IPS-20b (cell line): ENCODE measurements at regions not wholly inside any gene's neighbourhood (a gene's known extent, or its start where the extent isn't known, plus 50 kb on each side); places are given as distances from the start of the nearest gene placed in this dataset.
"Not testable (repeated sequence)": the region's sequence is repeated elsewhere in the genome, so short reads cannot be mapped to it uniquely, and the experiment has no call there.

ENCODE experiments used
- H3K27ac ChIP-seq: one replicate; pipeline ENCODE4 v1.5.1; 2013; ENCODE audit warnings: low read length
- H3K27me3 ChIP-seq: 2 replicates; pipeline ENCODE4 v1.6.1; 2013; ENCODE audit warnings: mild to moderate bottlenecking, low read length, inconsistent platforms; ENCODE audit not compliant: insufficient read depth
- H3K36me3 ChIP-seq: 2 replicates; pipeline ENCODE4 v1.6.1; 2013; ENCODE audit warnings: low read depth, mild to moderate bottlenecking, inconsistent platforms, low read length, moderate library complexity; ENCODE audit not compliant: insufficient read depth
- H3K4me1 ChIP-seq: 2 replicates; pipeline ENCODE4 v1.6.1; 2013; ENCODE audit warnings: mild to moderate bottlenecking, control low read depth, inconsistent platforms, low read length, moderate library complexity; ENCODE audit not compliant: insufficient read depth
- H3K4me3 ChIP-seq: 2 replicates; pipeline ENCODE4 v1.5.1; 2013; ENCODE audit warnings: mild to moderate bottlenecking, low read length, inconsistent platforms
- H3K9ac ChIP-seq: 2 replicates; pipeline ENCODE4 v1.6.1; 2013; ENCODE audit warnings: low read depth, mild to moderate bottlenecking, inconsistent platforms, low read length, moderate library complexity
- H3K9me3 ChIP-seq: 2 replicates; pipeline ENCODE4 v1.6.1; 2013; ENCODE audit warnings: mild to moderate bottlenecking, low read depth, low read length, inconsistent platforms; ENCODE audit not compliant: insufficient read depth

DNA sequence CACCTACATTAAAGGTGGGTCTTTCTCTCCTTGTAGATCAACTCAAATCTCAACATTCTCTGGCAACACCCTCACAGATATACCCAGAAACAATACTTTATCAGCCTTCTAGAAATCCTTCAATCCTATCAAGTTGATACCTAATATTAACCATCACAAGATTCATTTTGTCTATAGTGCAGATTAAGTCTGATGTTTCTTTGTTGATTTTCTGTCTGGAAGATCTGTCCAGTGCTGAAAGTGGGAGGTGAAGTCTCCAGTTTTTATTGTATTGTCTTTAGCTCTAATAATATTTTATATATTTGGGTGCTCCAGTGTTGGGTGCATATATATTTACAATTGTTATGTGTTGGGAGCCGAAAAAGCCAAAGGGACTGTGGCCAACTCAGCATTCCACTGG lies 493.9 kb upstream of the ADGRB3 start:
- Histone ChIP-seq H3K36me3 (no peaks in the 10 kb centered on the region), H3K27me3 (no peaks in the 10 kb centered on the region), H3K9me3 (peaks cover 9% of the 10 kb centered on the region), H3K27ac (no peak overlapping the region), H3K4me3 (no peak overlapping the region), H3K4me1 (peaks cover 11% of the 10 kb centered on the region; the same call in 1 of the 2 replicates), H3K9ac (no peak overlapping the region)

DNA sequence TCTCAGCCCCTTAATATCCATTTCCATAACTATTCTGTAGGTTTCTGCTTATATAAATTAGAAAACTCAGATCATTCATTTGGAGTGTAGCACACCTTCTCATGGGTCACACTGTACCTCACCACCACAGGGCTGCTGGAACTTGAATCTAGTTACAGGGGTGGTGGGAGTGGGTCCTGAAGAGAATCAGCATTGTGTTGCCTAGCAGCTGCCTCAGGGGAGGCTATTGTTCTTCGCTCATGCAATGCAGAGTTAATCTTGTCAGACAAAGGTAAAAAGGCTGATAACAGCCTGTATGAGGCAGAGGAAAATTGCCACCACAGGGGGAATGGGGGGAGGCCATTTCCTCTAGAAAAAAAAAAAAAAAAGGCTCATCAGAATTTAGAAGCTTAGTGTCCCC lies 496.0 kb upstream of the ADGRB3 start:
- H3K27ac ChIP-seq, result no peak overlapping the region
- no peaks in the 10 kb centered on the region for H3K36me3 ChIP-seq
- H3K9me3 ChIP-seq, result peaks cover 9% of the 10 kb centered on the region
- peaks cover 11% of the 10 kb centered on the region; the same call in 1 of the 2 replicates for H3K4me1 ChIP-seq
- no peaks in the 10 kb centered on the region for H3K27me3 ChIP-seq
- H3K4me3 ChIP-seq, result no peak overlapping the region
- H3K9ac ChIP-seq, result no peak overlapping the region

DNA sequence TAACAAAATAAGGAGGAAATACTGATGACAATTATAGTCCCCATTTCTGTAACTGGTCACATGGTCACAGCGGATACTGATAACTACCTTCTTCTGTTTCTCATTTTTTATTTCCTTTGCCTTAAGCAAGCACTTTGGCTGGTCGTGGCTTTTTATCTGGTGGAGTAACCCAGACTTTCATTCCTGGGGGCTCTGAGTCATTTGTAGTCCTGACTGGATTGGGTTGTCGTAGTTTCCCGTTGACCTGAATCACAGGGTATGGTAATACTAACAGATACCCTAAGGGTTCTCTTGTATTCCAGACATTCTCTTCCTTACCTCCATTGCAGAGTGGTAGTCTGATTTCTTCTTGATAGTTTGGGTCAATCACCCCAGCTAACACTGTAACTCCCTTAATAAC lies 500.3 kb upstream of the ADGRB3 start:
- Histone ChIP-seq H3K9ac (no peak overlapping the region), H3K9me3 (no peaks in the 10 kb centered on the region), H3K4me1 (peaks cover 9% of the 10 kb centered on the region; the same call in 1 of the 2 replicates), H3K27ac (no peak overlapping the region), H3K27me3 (no peaks in the 10 kb centered on the region), H3K36me3 (no peaks in the 10 kb centered on the region), H3K4me3 (no peak overlapping the region)

DNA sequence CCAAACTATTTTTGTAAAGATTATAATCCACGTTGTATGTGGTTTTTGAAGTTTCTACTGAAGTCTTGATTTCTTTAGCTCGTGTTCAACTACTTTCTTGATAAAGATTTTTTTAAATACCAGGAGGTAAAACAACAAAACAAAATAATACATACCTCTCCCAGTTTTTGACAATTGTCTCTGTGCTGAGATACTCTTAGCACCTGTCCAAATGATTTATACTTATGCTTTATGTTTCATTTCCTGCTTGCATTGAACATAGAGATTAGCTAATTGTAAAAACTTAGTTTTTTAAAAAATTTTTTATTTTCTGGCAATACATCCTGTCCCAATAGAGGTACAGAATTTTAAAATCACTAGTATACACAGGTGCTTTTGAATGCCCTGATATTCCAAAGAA lies 506.9 kb upstream of the ADGRB3 start:
- Histone ChIP-seq H3K27me3 (no peaks in the 10 kb centered on the region), H3K4me3 (no peak overlapping the region), H3K9ac (no peak overlapping the region), H3K27ac (no peak overlapping the region), H3K36me3 (no peaks in the 10 kb centered on the region), H3K4me1 (no peaks in the 10 kb centered on the region), H3K9me3 (peaks cover 4% of the 10 kb centered on the region; the same call in 1 of the 2 replicates)

DNA sequence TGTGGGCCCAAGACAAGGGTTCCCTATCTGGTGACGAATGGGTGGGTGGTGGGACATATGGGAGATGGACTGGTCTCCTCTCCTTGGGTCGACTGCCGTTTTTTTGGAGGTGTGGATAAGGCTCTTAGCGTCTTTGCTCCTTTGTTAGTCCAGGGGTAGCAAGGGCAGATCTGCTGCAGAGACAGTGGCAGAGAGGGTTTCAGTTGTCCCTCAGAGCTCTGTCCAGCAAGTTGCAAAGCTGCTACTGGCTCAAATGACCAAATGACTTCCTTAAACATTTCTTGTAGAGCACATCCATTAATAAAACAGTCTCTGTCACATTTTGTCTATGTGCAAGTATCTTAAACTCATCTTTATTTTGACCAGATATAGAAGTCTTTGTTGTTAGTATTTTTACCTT lies 508.0 kb upstream of the ADGRB3 start:
- Histone ChIP-seq H3K27me3 (no peaks in the 10 kb centered on the region), H3K4me3 (no peak overlapping the region), H3K9ac (no peak overlapping the region), H3K27ac (no peak overlapping the region), H3K4me1 (no peaks in the 10 kb centered on the region), H3K36me3 (no peaks in the 10 kb centered on the region), H3K9me3 (peaks cover 15% of the 10 kb centered on the region)

DNA sequence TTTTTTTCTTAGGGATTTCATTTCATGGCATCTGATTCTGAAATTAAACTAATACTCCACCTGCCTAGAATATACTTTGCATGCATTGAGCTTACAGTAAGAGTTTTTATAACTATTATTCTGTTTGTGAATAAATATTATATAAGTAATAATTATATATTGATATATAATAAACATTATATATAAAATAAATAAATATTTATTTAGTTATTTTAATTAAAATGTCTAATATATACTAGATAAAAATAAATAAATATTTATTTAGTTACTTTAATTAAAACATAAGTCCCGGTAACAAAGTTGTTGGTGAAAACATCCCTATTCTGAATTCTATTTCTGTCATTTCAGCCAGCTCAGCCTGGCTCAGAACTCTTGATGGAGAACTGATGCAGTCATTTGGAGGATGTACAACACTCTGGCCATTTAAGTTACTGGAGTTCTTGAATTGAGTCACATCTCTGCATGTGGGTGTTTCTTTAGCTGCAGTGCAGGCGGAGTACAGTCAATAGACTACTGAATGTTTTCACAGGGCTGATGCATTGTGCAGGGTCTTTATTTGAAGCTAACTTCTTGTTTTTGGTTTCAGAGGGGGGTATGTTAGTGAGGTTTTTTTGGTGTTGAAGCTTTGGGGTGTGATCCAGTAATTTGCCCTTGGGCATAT lies 508.9 kb upstream of the ADGRB3 start:
- H3K4me3 ChIP-seq, result no peak overlapping the region
- H3K9me3 ChIP-seq, result peaks cover 24% of the 10 kb centered on the region
- no peak overlapping the region for H3K27ac ChIP-seq
- H3K36me3 ChIP-seq, result no peaks in the 10 kb centered on the region
- no peaks in the 10 kb centered on the region for H3K27me3 ChIP-seq
- no peak overlapping the region for H3K9ac ChIP-seq
- H3K4me1 ChIP-seq, result no peaks in the 10 kb centered on the region

DNA sequence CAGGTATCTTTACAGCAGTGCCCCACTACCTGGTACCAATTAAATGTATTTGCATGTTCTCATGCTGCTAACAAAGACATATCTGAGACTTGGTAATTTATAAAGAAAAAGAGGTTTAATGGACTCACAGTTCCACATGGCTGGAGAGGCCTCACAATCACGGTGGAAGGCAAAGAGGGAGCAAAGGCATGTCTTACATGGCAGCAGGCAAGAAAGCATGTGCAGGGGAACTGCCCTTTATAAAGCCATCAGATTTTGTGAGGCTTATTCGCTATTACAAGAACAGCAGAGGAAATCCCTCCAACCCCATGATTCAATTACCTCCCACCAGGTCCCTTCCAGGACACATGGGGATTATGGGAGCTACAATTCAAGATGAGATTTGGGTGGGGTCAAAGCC lies 512.1 kb upstream of the ADGRB3 start:
- H3K4me1 ChIP-seq, H3K4me3 ChIP-seq, H3K27me3 ChIP-seq, H3K27ac ChIP-seq, H3K9ac ChIP-seq, H3K36me3 ChIP-seq: not testable (repeated sequence)
- peaks cover 28% of the 10 kb centered on the region for H3K9me3 ChIP-seq

DNA sequence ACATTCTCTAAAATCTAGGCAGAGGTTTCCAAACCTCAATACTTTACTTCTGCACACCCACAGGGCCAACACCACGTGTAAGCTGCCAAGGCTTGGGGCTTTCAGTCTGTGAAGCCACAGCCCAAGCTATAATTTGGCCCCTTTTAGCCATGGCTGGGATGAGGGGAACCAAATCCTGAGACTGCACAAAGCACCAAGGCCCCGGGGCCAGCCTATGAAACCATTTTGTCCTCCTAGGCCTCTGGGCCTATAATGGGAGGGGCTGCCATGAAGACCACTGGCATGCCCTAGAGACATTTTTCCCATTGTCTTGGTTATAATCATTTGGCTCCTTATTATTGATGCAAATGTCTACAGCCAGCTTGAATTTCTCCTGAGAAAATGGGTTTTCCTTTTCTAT lies 513.0 kb upstream of the ADGRB3 start:
- Histone ChIP-seq H3K4me3 (no peak overlapping the region), H3K4me1 (no peaks in the 10 kb centered on the region), H3K9ac (no peak overlapping the region), H3K27ac (no peak overlapping the region), H3K27me3 (no peaks in the 10 kb centered on the region), H3K9me3 (peaks cover 28% of the 10 kb centered on the region), H3K36me3 (no peaks in the 10 kb centered on the region)

DNA sequence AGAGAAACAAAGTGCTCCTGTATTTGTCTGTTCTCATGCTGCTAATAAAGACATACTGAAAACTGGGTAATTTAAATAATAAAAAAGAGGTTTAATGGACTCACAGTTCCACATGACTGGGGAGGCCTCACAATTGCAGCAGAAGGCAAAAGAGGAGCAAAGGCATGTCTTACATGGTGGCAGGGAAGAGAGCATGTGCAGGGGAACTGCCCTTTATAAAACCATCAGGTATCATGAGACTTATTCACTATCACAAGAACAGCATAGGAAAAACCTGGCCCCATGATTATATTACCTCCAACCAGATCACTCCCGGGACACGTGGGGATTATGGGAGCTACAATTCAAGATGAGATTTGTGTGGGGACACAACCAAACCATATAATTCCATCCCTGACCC lies 514.1 kb upstream of the ADGRB3 start:
- H3K36me3 ChIP-seq, H3K4me1 ChIP-seq, H3K27me3 ChIP-seq, H3K27ac ChIP-seq, H3K9ac ChIP-seq, H3K4me3 ChIP-seq: not testable (repeated sequence)
- H3K9me3 ChIP-seq, result peaks cover 28% of the 10 kb centered on the region

DNA sequence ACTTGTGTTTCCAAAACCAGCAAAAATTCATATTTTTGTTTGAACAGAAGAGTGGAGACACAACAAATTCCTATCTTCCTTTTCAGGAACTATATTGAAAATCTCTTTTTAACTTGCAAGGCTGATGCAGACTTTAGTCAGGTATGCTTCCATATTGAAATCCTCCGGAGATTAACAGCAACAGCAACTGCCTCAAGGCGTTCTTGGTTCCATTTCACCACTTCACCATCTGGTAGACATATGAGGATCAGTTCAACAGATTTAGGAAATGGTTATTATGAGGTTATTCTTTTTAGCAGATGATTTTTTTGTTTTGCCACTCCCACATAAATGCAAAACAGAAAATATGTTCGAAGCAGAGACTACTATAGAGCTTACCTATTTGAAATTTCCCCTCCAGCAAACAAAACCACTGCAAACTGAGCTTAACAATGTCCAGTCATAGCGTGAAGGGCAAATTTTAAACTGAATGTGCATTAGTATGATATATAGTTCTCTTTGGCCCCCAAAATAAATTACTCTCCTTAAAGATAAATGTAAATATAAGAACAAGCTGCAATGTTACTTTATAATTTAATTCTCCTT lies 520.5 kb upstream of the ADGRB3 start:
- Histone ChIP-seq H3K4me3 (no peak overlapping the region), H3K27ac (no peak overlapping the region), H3K36me3 (no peaks in the 10 kb centered on the region), H3K9ac (no peak overlapping the region), H3K4me1 (no peaks in the 10 kb centered on the region), H3K9me3 (no peaks in the 10 kb centered on the region), H3K27me3 (no peaks in the 10 kb centered on the region)

DNA sequence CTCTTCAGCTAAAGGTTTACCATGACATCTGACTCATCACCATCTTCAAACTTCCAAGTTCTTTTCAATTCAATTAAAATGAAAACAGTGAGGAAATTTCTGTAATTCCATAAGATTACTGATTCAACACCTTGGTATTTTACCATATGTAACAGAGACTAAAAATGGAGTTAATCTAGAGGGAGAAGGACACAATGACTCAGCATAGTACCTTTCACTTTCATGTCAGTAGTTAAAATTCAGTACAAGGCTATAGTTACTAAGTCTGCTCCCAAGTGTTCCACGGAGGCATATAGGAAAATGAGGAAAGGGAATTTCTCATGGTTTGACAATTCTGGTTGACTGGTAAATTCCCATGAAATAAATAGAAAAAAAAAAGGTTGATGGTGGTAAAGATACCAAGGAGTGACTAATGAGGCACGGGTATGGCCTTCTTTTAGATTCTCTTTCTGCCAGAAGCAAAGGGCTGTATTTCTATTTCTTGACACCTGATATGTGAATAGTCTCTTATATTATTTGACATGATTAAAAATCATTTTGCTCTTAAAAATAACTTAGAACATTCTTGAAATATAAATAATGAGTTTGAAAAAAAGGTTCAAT lies 526.7 kb upstream of the ADGRB3 start:
- Histone ChIP-seq H3K36me3 (no peaks in the 10 kb centered on the region), H3K9me3 (no peaks in the 10 kb centered on the region), H3K4me3 (no peak overlapping the region), H3K9ac (no peak overlapping the region), H3K27me3 (no peaks in the 10 kb centered on the region), H3K4me1 (no peaks in the 10 kb centered on the region), H3K27ac (no peak overlapping the region)

DNA sequence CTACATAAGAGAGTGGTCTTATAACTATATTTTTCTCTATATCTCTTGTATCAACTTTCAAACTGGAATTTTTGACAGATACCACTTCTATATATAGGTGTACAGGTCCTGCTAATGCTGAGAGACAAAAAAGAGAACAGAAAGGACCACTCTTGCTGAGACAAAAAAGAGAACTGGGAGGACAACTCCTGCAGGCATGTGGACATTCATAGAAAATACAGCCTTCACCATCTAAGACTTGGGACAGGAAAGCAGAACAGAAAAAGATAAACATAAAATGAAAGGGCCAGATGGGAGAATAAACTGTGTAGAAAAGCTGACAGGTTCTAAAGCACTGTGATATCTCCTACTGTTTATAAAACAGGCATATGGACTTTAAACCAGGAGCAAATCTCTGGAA lies 541.0 kb upstream of the ADGRB3 start:
- Histone ChIP-seq H3K27ac (no peak overlapping the region), H3K9ac (no peak overlapping the region)

More for the DNA sequence above, 541.0 kb upstream of the ADGRB3 start:
- Histone ChIP-seq H3K9me3 (no peaks in the 10 kb centered on the region), H3K4me3 (no peak overlapping the region), H3K36me3 (no peaks in the 10 kb centered on the region), H3K4me1 (no peaks in the 10 kb centered on the region), H3K27me3 (no peaks in the 10 kb centered on the region)
